NB4 (cell line): ENCODE measurements at regions not wholly inside any gene's neighbourhood (a gene's known extent, or its start where the extent isn't known, plus 50 kb on each side); places are given as distances from the start of the nearest gene placed in this dataset.

Experiments
- DNase-seq: peaks from one replicate; pipeline ENCODE4 v3.0.0; 2010; ENCODE audit warnings: low read depth
- H3K4me3 ChIP-seq: one replicate; pipeline ENCODE4 v1.5.1; 2011; ENCODE audit warnings: mild to moderate bottlenecking, low read depth, low read length, moderate library complexity
- MYC ChIP-seq: IDR thresholded peaks from 2 replicates; pipeline ENCODE4 v1.6.1; 2011; ENCODE audit warnings: low read depth, low read length
- POLR2A ChIP-seq: IDR thresholded peaks from 2 replicates; pipeline ENCODE4 v1.6.1; 2011; ENCODE audit warnings: mild to moderate bottlenecking; ENCODE audit not compliant: insufficient read length; ENCODE audit errors: extremely low read depth
- TF ChIP-seq, protein P1 (sequence below): IDR thresholded peaks from 2 replicates; pipeline ENCODE4 v1.6.1; 2011; ENCODE audit warnings: low read depth, low read length
- TF ChIP-seq, protein P2 (sequence below): IDR thresholded peaks from one replicate; pipeline ENCODE4 v1.5.1; 2012; ENCODE audit warnings: low read depth, low read length

- TF ChIP-seq MYC (no peak), POLR2A (no peak)
- TF ChIP-seq, protein P1, sequence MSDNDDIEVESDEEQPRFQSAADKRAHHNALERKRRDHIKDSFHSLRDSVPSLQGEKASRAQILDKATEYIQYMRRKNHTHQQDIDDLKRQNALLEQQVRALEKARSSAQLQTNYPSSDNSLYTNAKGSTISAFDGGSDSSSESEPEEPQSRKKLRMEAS = no peak
- TF ChIP-seq, protein P2, sequence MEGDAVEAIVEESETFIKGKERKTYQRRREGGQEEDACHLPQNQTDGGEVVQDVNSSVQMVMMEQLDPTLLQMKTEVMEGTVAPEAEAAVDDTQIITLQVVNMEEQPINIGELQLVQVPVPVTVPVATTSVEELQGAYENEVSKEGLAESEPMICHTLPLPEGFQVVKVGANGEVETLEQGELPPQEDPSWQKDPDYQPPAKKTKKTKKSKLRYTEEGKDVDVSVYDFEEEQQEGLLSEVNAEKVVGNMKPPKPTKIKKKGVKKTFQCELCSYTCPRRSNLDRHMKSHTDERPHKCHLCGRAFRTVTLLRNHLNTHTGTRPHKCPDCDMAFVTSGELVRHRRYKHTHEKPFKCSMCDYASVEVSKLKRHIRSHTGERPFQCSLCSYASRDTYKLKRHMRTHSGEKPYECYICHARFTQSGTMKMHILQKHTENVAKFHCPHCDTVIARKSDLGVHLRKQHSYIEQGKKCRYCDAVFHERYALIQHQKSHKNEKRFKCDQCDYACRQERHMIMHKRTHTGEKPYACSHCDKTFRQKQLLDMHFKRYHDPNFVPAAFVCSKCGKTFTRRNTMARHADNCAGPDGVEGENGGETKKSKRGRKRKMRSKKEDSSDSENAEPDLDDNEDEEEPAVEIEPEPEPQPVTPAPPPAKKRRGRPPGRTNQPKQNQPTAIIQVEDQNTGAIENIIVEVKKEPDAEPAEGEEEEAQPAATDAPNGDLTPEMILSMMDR = no peak
- DNase-seq = no peak
- H3K4me3 ChIP-seq = no peak overlapping the region
Measured at GRCh38 chr12:124488520-124488919, 78.9 kb downstream of the NCOR2 start.

- TF ChIP-seq POLR2A (no peak), MYC (no peak)
- TF ChIP-seq, protein P2 = no peak
- TF ChIP-seq, protein P1 = no peak
- no peak for DNase-seq
- no peak overlapping the region for H3K4me3 ChIP-seq
Measured at GRCh38 chr12:124487834-124488165, 79.6 kb downstream of the NCOR2 start.

- peak; percentile 43 for DNase-seq
- no peak overlapping the region for H3K4me3 ChIP-seq
Measured at GRCh38 chr12:124487066-124487833, 80.2 kb downstream of the NCOR2 start.

DNA sequence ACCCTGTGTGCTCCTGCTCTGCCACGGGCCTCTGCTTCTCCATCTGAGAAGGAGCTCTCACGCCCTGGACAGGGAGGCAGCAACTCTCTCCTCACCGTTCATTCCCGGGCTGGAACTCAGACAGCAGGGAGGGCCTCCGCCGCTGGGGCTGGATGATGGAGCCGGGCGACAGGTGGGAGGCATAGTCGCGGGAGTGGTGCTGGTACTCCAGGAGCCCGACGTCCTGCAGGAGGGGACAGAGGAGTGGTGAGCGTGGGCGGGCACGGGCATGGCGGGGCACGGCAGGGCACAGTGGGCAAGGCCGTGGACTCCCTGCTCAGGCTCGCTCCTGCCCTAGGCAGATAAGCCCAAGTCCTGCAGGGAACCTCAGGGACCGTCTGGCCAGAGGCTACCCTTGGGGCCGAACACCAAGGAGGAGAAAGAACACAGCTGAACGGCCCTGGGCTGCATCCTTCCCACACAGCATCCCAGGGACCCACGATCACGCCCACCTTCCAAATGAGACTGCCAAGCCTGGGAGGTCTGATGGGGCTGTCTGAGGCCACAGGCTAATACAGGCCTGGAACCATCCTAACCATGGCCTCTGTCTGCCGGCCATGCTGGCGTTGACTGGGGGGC, 81.0 kb downstream of the NCOR2 start:
- TF ChIP-seq, protein P2 = no peak
- TF ChIP-seq MYC (no peak), POLR2A (no peak)
- TF ChIP-seq, protein P1 = no peak
- no peak overlapping the region for H3K4me3 ChIP-seq
- no peak for DNase-seq

More at GRCh38 chr12:124487066-124487833, 80.2 kb downstream of the NCOR2 start:
- TF ChIP-seq POLR2A (no peak), MYC (no peak)
- TF ChIP-seq, protein P2 = no peak
- TF ChIP-seq, protein P1 = no peak

DNA sequence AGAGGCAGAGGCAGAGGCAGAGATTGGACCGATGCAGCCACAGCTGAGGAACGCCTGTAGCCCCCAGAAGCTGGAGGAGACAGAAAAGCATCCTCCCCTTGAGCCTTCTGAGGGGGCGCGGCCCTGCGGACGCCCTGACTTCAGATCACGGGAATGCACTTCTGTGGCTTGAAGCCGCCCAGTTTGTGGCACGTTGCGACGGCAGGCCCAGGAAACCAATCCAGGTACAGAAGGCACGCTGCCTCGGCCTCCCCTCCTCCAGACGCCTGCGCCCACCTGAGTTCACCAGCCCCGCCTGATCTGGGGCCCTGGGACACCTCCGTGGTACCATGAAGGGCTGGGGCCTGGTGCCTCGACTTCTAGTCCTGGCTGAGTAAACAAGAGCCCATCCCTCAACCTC, 82.0 kb downstream of the NCOR2 start:
- TF ChIP-seq, protein P2 = no peak
- no peak for TF ChIP-seq MYC
- TF ChIP-seq, protein P1 = no peak
- no peak for TF ChIP-seq POLR2A
- no peak overlapping the region for H3K4me3 ChIP-seq
- no peak for DNase-seq
